GM12874 (cell line): ENCODE measurements at regions not wholly inside any gene's neighbourhood (a gene's known extent, or its start where the extent isn't known, plus 50 kb on each side); places are given as distances from the start of the nearest gene placed in this dataset.

Experiments used
- TF ChIP-seq, protein P1 (sequence below): IDR thresholded peaks from 2 replicates; pipeline ENCODE4 v1.5.1; 2011; ENCODE audit warnings: low read depth, mild to moderate bottlenecking, control low read depth, low read length, moderate library complexity; ENCODE audit not compliant: insufficient read depth

DNA sequence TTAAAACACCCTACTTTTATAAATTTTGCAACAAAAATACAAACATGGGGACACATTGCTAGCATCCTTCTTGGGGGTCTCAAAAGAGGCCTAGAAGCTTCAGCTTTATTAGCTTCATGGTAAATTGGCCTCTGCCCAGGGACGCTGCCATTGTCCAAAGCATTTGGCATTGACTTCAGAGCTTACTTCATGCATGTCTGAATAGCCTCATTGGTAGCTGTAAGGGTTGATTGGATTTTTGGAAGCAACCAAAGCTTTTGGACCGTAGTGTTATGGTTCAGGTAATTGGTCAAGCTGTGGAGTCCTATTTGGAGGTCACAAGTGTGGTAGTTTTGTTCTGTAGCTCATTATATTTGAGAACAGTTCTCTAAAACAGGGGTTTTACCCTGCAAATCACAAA is 411.7 kb upstream of the SLC24A2 start:
- TF ChIP-seq, protein P1, sequence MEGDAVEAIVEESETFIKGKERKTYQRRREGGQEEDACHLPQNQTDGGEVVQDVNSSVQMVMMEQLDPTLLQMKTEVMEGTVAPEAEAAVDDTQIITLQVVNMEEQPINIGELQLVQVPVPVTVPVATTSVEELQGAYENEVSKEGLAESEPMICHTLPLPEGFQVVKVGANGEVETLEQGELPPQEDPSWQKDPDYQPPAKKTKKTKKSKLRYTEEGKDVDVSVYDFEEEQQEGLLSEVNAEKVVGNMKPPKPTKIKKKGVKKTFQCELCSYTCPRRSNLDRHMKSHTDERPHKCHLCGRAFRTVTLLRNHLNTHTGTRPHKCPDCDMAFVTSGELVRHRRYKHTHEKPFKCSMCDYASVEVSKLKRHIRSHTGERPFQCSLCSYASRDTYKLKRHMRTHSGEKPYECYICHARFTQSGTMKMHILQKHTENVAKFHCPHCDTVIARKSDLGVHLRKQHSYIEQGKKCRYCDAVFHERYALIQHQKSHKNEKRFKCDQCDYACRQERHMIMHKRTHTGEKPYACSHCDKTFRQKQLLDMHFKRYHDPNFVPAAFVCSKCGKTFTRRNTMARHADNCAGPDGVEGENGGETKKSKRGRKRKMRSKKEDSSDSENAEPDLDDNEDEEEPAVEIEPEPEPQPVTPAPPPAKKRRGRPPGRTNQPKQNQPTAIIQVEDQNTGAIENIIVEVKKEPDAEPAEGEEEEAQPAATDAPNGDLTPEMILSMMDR, result no peak

- TF ChIP-seq, protein P1, result no peak
Measured at GRCh38 chr9:20199111-20199510, 410.3 kb upstream of the SLC24A2 start.

GRCh38 chr9:20197976-20198685 is 409.3 kb upstream of the SLC24A2 start:
- TF ChIP-seq, protein P1, result no peak

GRCh38 chr9:20191228-20191840 is 402.5 kb upstream of the SLC24A2 start:
- TF ChIP-seq, protein P1, result no peak

DNA sequence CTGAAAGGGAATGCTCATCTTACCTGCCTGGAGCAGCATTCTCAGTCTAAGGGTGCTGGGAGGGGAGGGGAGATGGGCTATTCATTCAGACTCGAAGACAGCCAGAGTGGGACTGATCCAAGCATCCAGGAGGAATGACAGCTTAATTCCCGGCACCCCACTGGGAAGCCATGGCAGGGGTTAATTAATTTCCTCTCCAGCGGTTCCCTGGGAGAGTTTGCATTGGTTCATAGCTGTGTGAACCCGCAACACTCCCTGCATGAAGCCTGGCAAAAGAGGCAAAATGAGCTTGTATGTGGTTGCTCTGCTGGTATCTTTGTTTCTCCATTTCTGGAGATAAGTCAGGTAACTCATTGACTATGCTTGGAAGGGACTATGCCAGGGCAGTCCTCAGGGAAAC is 401.0 kb upstream of the SLC24A2 start:
- TF ChIP-seq, protein P1, result no peak

DNA sequence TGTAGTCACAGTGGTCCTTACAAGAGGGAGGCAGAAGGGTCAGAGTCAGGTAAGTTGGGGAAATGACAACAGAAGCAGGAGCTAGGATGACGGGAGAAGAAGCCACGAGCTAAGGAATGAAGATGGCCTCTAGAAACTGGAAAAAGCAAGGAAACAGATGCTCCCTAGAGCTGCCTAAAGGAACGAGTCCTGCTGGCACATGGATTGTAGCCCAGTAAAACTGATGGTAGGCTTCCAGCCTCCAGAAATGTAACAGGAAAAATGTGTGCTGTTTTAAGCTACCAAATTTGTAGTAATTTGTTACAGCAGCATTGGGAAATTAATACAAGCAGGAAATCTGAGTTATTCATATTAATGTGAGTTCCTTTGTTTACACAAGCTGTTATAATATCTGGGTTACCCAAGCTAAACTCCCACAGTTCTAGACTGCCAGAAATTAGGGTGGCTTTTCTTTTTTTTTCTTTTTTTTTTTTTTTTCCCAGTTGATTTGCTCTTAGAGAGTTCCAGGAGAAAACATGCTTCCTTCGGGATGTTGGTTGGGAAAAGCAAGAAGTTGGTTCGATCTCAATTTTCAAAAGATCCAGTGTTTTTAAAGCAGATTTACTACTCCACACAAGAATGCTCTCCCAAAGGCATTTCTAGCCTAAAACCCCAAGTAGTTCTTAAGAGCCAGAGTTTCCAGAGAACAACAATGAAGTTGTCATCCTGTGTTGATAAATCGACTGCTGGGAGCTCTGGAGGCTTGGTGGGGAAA is 400.0 kb upstream of the SLC24A2 start:
- TF ChIP-seq, protein P1, result no peak

DNA sequence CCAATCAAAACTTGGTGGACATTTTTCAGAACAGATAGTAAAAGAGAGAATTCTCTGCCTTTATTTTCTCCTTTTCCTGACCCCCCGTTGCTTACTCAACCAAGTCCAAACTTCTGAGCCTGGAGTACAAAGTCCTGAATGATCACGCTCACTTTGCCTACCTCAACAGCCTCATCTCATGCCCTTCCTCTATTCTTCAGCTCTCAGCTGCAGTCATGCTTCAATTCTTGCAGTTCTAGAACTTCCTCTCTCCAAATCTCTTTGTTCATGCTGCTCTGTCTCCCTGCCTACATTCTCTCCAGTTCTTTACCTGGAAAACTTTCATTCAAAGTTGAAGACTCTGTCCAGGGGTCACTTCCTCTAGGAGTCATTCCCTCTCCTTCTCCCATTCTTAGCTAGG is 398.5 kb upstream of the SLC24A2 start:
- TF ChIP-seq, protein P1, result no peak
